ENCODE measurements at regions not wholly inside any gene's neighbourhood (a gene's known extent, or its start where the extent isn't known, plus 50 kb on each side); places are given as distances from the start of the nearest gene placed in this dataset.
A peak's percentile ranks its signal among the peaks of the same experiment; 100 is the strongest.

DNA sequence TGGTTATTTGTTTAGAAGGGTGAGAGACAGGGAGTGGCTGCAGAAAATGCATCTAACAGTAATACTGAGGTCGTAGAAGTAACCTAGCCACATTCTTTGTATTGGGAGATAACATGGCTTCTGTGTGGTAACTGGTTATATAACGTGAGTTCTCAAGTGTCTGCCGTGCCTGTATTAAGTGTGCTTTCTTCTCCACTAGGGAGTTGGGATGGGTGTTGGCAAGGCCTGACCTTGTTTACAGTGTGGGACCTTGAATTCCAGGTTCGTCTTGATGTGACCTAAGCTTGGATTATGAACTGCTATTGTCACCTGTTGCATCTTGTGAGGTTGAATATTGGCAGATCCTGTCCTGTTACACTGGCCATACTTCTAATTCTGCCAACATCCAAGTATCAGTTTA lies 145.3 kb upstream of the NAMPT start:
- Mint-ChIP-seq H3K36me3 (ENCODE audit: insufficient read depth, unreplicated experiment) (peaks cover 8% of the 10 kb centered on the region), H3K27ac (ENCODE audit: unreplicated experiment) (peak overlapping the region; percentile 1), H3K27me3 (ENCODE audit: unreplicated experiment) (no peaks in the 10 kb centered on the region), H3K4me1 (ENCODE audit: low read depth, unreplicated experiment) (peaks cover 77% of the 10 kb centered on the region), H3K4me3 (ENCODE audit: low read depth, unreplicated experiment) (no peak overlapping the region), H3K9me3 (ENCODE audit: low read depth, unreplicated experiment) (peaks cover 8% of the 10 kb centered on the region)
- intact Hi-C loops (cut with micrococcal nuclease; ENCODE audit: unreplicated experiment): no loop called here
- CTCF ChIA-PET: no interaction called here
- TF ChIP-seq, protein P1, sequence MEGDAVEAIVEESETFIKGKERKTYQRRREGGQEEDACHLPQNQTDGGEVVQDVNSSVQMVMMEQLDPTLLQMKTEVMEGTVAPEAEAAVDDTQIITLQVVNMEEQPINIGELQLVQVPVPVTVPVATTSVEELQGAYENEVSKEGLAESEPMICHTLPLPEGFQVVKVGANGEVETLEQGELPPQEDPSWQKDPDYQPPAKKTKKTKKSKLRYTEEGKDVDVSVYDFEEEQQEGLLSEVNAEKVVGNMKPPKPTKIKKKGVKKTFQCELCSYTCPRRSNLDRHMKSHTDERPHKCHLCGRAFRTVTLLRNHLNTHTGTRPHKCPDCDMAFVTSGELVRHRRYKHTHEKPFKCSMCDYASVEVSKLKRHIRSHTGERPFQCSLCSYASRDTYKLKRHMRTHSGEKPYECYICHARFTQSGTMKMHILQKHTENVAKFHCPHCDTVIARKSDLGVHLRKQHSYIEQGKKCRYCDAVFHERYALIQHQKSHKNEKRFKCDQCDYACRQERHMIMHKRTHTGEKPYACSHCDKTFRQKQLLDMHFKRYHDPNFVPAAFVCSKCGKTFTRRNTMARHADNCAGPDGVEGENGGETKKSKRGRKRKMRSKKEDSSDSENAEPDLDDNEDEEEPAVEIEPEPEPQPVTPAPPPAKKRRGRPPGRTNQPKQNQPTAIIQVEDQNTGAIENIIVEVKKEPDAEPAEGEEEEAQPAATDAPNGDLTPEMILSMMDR (IDR thresholded peaks at IDR 0.05; ENCODE audit: unreplicated experiment): no peak
- no TSS peak for BruUV-seq (replicated peaks)
- DNase-seq: no peak

DNA sequence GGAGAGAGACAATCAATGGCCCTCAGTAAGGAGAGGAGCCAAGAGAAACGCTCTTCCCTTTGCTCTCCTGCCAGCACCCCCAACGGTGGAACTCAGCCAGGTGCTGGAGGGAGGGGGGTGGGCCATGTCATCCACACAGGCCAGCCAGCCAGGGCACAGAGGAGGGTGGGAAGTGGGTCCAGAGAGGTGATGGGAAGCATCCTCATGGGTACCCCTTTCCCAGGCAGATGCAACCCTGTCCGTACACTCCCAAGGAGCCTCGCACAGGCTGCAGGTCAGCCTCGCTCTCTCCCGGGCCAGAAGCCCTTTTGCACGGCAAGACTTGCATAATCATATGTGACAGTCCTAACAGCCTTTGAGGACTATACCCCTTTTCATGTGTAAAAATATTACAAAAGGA lies 142.0 kb upstream of the NAMPT start:
- Mint-ChIP-seq H3K36me3 (ENCODE audit: insufficient read depth, unreplicated experiment) (peaks cover 22% of the 10 kb centered on the region), H3K27ac (ENCODE audit: unreplicated experiment) (peak overlapping the region; percentile 94), H3K9me3 (ENCODE audit: low read depth, unreplicated experiment) (peaks cover 5% of the 10 kb centered on the region), H3K27me3 (ENCODE audit: unreplicated experiment) (no peaks in the 10 kb centered on the region), H3K4me1 (ENCODE audit: low read depth, unreplicated experiment) (peaks cover 87% of the 10 kb centered on the region), H3K4me3 (ENCODE audit: low read depth, unreplicated experiment) (peak overlapping the region; percentile 29)
- intact Hi-C loops (cut with micrococcal nuclease; ENCODE audit: unreplicated experiment): no loop called here
- TF ChIP-seq, protein P1 (IDR thresholded peaks at IDR 0.05; ENCODE audit: unreplicated experiment): no peak
- DNase-seq: no peak
- CTCF ChIA-PET: no interaction called here
- BruUV-seq (replicated peaks): no TSS peak

DNA sequence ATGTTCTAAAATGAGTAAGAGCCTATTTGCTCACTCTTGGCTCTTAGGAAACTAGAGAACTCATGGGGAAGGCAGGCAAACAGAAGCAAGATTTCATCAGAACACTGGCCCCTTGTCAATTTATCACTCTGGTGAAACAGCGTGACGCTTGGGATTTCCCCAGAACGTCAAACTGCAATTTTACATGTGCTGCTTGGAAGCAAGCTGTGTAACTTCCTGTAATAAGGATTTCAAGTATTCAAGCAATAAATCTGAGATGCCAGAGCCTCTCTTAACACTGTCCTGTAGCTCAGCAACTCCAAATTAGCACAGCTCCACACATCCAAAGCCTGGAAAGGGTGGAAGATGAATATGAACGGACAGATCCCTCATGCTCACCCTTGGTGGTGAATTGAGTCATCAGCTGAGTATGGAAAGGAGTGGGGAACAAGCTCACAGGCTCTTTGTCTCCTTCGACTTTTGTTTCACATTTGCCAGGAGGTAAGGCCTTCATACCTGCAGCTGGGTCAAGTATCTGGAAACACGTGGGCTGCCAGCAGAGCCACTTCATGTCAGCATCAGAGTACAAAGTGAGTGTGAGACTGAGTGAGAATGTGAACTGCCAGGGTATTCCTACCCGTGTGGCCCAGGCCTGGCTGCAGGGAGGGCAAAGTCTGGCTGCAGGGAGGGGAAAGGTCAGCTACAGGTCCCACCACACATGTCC lies 140.4 kb upstream of the NAMPT start:
- peak; percentile 79 for DNase-seq
- Mint-ChIP-seq H3K4me3 (ENCODE audit: low read depth, unreplicated experiment) (peak overlapping the region; percentile 21), H3K4me1 (ENCODE audit: low read depth, unreplicated experiment) (peaks cover 83% of the 10 kb centered on the region), H3K9me3 (ENCODE audit: low read depth, unreplicated experiment) (peaks cover 5% of the 10 kb centered on the region), H3K36me3 (ENCODE audit: insufficient read depth, unreplicated experiment) (peaks cover 22% of the 10 kb centered on the region), H3K27me3 (ENCODE audit: unreplicated experiment) (no peaks in the 10 kb centered on the region), H3K27ac (ENCODE audit: unreplicated experiment) (peak overlapping the region; percentile 94)
- BruUV-seq (replicated peaks): TSS peak; percentile 95
- intact Hi-C loops (cut with micrococcal nuclease; ENCODE audit: unreplicated experiment): loop anchor here (1.0 to 2.0 kb wide), 3 partner anchors 36 to 140 kb away; no protein-coding TSS in a partner anchor
- CTCF ChIA-PET: interaction anchor here (0.8 to 1.4 kb wide), 6 partner anchors 10 to 249 kb away, joined by 3 to 7 read pairs (median 4); partner anchors contain the start of gene NAMPT
- TF ChIP-seq, protein P1 (IDR thresholded peaks at IDR 0.05; ENCODE audit: unreplicated experiment): no peak

DNA sequence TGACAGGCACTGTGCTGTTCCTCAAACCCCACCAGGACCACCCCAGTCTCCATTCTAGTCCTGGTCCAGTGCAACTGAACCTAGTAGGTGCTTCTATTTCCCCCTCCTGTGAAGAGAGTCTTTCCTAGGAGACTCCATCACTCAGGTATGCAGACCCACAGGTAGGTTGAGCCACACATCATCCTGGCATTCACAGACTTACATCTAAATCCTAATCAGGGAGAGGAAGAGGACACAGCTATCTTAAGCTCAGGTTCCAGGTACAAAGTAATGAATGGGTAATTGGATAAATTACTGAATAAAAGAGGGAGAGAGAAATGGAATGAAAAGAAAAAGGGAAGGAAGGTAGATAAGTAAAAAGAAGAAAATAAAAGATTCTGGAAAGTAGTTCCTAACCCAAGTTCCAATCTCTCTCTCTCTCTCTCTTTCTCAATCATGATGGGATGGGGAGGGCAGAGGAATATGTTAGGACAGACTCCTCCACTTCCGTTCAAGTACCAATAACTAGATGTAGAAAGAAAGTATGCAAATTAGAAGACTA lies 139.8 kb upstream of the NAMPT start:
- TF ChIP-seq, protein P1 (IDR thresholded peaks at IDR 0.05; ENCODE audit: unreplicated experiment): no peak
- Mint-ChIP-seq H3K27ac (ENCODE audit: unreplicated experiment) (peak overlapping the region; percentile 94), H3K4me1 (ENCODE audit: low read depth, unreplicated experiment) (peaks cover 83% of the 10 kb centered on the region), H3K36me3 (ENCODE audit: insufficient read depth, unreplicated experiment) (peaks cover 26% of the 10 kb centered on the region), H3K4me3 (ENCODE audit: low read depth, unreplicated experiment) (peak overlapping the region; percentile 21), H3K9me3 (ENCODE audit: low read depth, unreplicated experiment) (peaks cover 5% of the 10 kb centered on the region), H3K27me3 (ENCODE audit: unreplicated experiment) (no peaks in the 10 kb centered on the region)
- CTCF ChIA-PET: interaction anchor here (0.8 to 1.4 kb wide), 6 partner anchors 9 to 248 kb away, joined by 3 to 7 read pairs (median 4); partner anchors contain the start of gene NAMPT
- no peak for DNase-seq
- intact Hi-C loops (cut with micrococcal nuclease; ENCODE audit: unreplicated experiment): loop anchor here (1.0 to 2.0 kb wide), 3 partner anchors 36 to 139 kb away; no protein-coding TSS in a partner anchor
- TSS peak; percentile 93 for BruUV-seq (replicated peaks)

Measured in Calu3 (cell line).